SK-N-SH treated with all-trans-retinoic acid at 6 μM for 48 hours (cell line): ENCODE measurements at regions not wholly inside any gene's neighbourhood (a gene's known extent, or its start where the extent isn't known, plus 50 kb on each side); places are given as distances from the start of the nearest gene placed in this dataset.

Experiments
- ATAC-seq: fragments of 200-7000 bp; cut with Tn5 transposase; 3 replicates; pipeline ENCODE4 v1.9.1; 2020; ENCODE audit warnings: mild to moderate bottlenecking, moderate library complexity
- ARNTL ChIP-seq: fragments of 450-650 bp; formaldehyde crosslinking; IDR thresholded peaks from 2 replicates; pipeline ENCODE4 v1.5.0; 2020; ENCODE audit warnings: low read depth, mild to moderate bottlenecking, moderate library complexity, borderline replicate concordance
- BACH2 ChIP-seq: fragments of 250-450 bp; sonication (Bioruptor Pico); IDR thresholded peaks from 2 replicates; pipeline ENCODE4 v1.9.0; 2021; ENCODE audit warnings: mild to moderate bottlenecking, borderline replicate concordance
- CSDC2 ChIP-seq: fragments of 250-450 bp; sonication (Bioruptor Pico); IDR thresholded peaks from 2 replicates; pipeline ENCODE4 v1.5.0; 2020; ENCODE audit warnings: mild to moderate bottlenecking, moderate library complexity
- ESRRG ChIP-seq: fragments of 250-450 bp; sonication (Bioruptor Pico); IDR thresholded peaks from 2 replicates; pipeline ENCODE4 v1.6.1; 2021; ENCODE audit warnings: mild to moderate bottlenecking
- GLIS3 ChIP-seq: fragments of 250-450 bp; sonication (Bioruptor Pico); IDR thresholded peaks from 2 replicates; pipeline ENCODE4 v1.5.0; 2020; ENCODE audit warnings: mild to moderate bottlenecking, moderate library complexity
- ISL1 ChIP-seq: fragments of 250-450 bp; sonication (Bioruptor Pico); IDR thresholded peaks from 2 replicates; pipeline ENCODE4 v2.1.2; 2022; ENCODE audit warnings: mild to moderate bottlenecking, moderate library complexity
- OSR1 ChIP-seq: fragments of 250-450 bp; sonication (Bioruptor Pico); IDR thresholded peaks from 2 replicates; pipeline ENCODE4 v1.8.0; 2022; ENCODE audit warnings: moderate library complexity, mild to moderate bottlenecking, inconsistent platforms
- PPARA ChIP-seq: fragments of 250-450 bp; sonication (Bioruptor Pico); IDR thresholded peaks from 2 replicates; pipeline ENCODE4 v1.5.0; 2020; ENCODE audit warnings: mild to moderate bottlenecking, borderline replicate concordance
- RARB ChIP-seq: fragments of 250-450 bp; sonication (Bioruptor Pico); IDR thresholded peaks from 2 replicates; pipeline ENCODE4 v1.8.0; 2021; ENCODE audit warnings: mild to moderate bottlenecking, moderate library complexity
- SNAI2 ChIP-seq: fragments of 250-450 bp; sonication (Bioruptor Pico); IDR thresholded peaks from 2 replicates; pipeline ENCODE4 v1.5.0; 2020; ENCODE audit warnings: mild to moderate bottlenecking, moderate library complexity
- TCF4 ChIP-seq: fragments of 250-450 bp; sonication (Bioruptor Pico); IDR thresholded peaks from 2 replicates; pipeline ENCODE4 v1.8.0; 2021; ENCODE audit warnings: mild to moderate bottlenecking, moderate library complexity, borderline replicate concordance
- TOX ChIP-seq: fragments of 250-450 bp; sonication (Bioruptor Pico); IDR thresholded peaks from 2 replicates; pipeline ENCODE4 v1.8.0; 2021; ENCODE audit warnings: mild to moderate bottlenecking, moderate library complexity, borderline replicate concordance
- ZC3H10 ChIP-seq: fragments of 250-450 bp; sonication (Bioruptor Pico); IDR thresholded peaks from 2 replicates; pipeline ENCODE4 v1.5.1; 2021; ENCODE audit warnings: mild to moderate bottlenecking, moderate library complexity
- ZFP3 ChIP-seq: fragments of 250-450 bp; sonication (Bioruptor Pico); IDR thresholded peaks from 2 replicates; pipeline ENCODE4 v1.5.0; 2020; ENCODE audit warnings: mild to moderate bottlenecking, moderate library complexity
- ZFP30 ChIP-seq: fragments of 450-650 bp; formaldehyde crosslinking; IDR thresholded peaks from 2 replicates; pipeline ENCODE4 v1.5.0; 2022; ENCODE audit warnings: mild to moderate bottlenecking, moderate library complexity
- ZNF565 ChIP-seq: fragments of 450-650 bp; formaldehyde crosslinking; conservative IDR thresholded peaks from 2 replicates; pipeline ENCODE4 v1.5.0; 2020; ENCODE audit warnings: low read depth, mild to moderate bottlenecking, moderate library complexity
- ZNF70 ChIP-seq: fragments of 450-650 bp; formaldehyde crosslinking; IDR thresholded peaks from 2 replicates; pipeline ENCODE4 v1.5.0; 2020; ENCODE audit warnings: mild to moderate bottlenecking, moderate library complexity
- ZNF8 ChIP-seq: fragments of 450-650 bp; formaldehyde crosslinking; IDR thresholded peaks from 2 replicates; pipeline ENCODE4 v1.5.0; 2020; ENCODE audit warnings: mild to moderate bottlenecking, moderate library complexity
- TF ChIP-seq, protein P1 (sequence below): fragments of 250-450 bp; sonication (Bioruptor Pico); IDR thresholded peaks from 2 replicates; pipeline ENCODE4 v1.5.0; 2020; ENCODE audit warnings: mild to moderate bottlenecking, moderate library complexity
- TF ChIP-seq, protein P2 (sequence below): fragments of 250-450 bp; sonication (Bioruptor Pico); IDR thresholded peaks from 2 replicates; pipeline ENCODE4 v1.8.0; 2021; ENCODE audit warnings: low read depth, mild to moderate bottlenecking, moderate library complexity, borderline replicate concordance
- TF ChIP-seq, protein P3 (sequence below): fragments of 250-450 bp; sonication (Bioruptor Pico); IDR thresholded peaks from 2 replicates; pipeline ENCODE4 v1.5.1; 2020; ENCODE audit warnings: low read depth, mild to moderate bottlenecking, moderate library complexity
- TF ChIP-seq, protein P4 (sequence below): fragments of 250-450 bp; sonication (Bioruptor Pico); IDR thresholded peaks from 2 replicates; pipeline ENCODE4 v1.8.0; 2020; ENCODE audit warnings: mild to moderate bottlenecking, moderate library complexity, borderline replicate concordance

DNA sequence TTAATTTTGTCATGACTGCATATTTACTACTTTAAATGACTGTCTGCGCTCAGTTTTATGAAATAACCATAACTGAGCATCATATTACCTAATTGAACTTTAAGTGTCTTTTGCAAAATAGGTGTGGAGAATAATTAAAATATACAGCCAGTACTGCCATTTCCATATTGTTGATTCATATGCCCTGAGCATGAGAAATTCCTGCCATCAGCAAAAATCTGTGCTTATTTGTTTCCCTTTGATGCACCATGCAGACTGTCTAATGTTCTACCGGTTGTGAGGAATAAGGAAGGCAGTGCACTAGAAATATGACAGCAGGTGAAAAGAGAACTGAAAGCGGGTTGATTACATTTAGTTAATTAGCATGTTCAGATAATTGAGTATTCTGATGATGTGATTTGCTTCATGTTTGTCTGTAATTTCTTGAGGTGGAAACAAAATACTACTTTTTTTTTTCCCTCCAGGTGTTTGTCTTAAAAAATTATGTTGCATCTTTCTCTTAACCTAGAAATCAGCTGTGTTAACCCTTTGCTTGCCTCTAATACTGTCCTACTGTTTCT, 229.4 kb upstream of the AZI2 start:
- no peak for TF ChIP-seq ZNF70
- no peak for TF ChIP-seq OSR1 (CRISPR knock-in tag)
- TF ChIP-seq SNAI2, result no peak
- no peak for TF ChIP-seq ZC3H10 (CRISPR knock-in tag)
- TF ChIP-seq ZNF8 (CRISPR knock-in tag), result no peak
- no peak for TF ChIP-seq ARNTL (CRISPR knock-in tag)
- no peak for TF ChIP-seq CSDC2 (CRISPR knock-in tag)
- TF ChIP-seq BACH2 (CRISPR knock-in tag), result no peak
- TF ChIP-seq ZNF565, result no peak
- no peak for TF ChIP-seq ISL1 (CRISPR knock-in tag)
- TF ChIP-seq RARB (CRISPR knock-in tag), result no peak
- TF ChIP-seq ZFP3 (CRISPR knock-in tag), result no peak

DNA sequence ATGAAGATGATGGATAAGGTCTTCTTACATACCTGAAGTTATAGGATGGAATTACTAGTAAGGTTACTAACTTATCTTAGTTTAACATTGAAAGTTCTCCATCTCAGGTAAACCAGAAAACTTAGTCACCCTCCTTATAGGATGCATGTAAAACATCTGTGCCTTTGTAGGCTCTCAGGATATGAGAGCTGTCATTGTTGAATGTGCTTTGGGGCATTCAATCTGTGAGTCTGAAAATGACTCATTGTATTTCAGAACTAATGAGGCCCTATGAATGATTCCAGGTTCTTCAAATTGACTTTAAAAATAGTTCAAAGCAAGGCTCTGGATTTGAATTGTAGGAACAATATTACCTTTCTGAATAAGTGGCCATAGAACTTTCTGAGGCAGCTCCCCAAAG, 237.7 kb upstream of the AZI2 start:
- no peak for TF ChIP-seq ARNTL (CRISPR knock-in tag)
- TF ChIP-seq ZNF8 (CRISPR knock-in tag), result no peak
- TF ChIP-seq OSR1 (CRISPR knock-in tag), result no peak
- TF ChIP-seq, protein P1, sequence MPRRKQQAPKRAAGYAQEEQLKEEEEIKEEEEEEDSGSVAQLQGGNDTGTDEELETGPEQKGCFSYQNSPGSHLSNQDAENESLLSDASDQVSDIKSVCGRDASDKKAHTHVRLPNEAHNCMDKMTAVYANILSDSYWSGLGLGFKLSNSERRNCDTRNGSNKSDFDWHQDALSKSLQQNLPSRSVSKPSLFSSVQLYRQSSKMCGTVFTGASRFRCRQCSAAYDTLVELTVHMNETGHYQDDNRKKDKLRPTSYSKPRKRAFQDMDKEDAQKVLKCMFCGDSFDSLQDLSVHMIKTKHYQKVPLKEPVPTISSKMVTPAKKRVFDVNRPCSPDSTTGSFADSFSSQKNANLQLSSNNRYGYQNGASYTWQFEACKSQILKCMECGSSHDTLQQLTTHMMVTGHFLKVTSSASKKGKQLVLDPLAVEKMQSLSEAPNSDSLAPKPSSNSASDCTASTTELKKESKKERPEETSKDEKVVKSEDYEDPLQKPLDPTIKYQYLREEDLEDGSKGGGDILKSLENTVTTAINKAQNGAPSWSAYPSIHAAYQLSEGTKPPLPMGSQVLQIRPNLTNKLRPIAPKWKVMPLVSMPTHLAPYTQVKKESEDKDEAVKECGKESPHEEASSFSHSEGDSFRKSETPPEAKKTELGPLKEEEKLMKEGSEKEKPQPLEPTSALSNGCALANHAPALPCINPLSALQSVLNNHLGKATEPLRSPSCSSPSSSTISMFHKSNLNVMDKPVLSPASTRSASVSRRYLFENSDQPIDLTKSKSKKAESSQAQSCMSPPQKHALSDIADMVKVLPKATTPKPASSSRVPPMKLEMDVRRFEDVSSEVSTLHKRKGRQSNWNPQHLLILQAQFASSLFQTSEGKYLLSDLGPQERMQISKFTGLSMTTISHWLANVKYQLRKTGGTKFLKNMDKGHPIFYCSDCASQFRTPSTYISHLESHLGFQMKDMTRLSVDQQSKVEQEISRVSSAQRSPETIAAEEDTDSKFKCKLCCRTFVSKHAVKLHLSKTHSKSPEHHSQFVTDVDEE (CRISPR knock-in tag), result no peak
- no peak for TF ChIP-seq ZNF70
- no peak for TF ChIP-seq BACH2 (CRISPR knock-in tag)
- no peak for TF ChIP-seq CSDC2 (CRISPR knock-in tag)
- TF ChIP-seq ZFP30, result no peak
- TF ChIP-seq ESRRG (CRISPR knock-in tag), result no peak
- TF ChIP-seq PPARA (CRISPR knock-in tag), result no peak
- TF ChIP-seq, protein P2, sequence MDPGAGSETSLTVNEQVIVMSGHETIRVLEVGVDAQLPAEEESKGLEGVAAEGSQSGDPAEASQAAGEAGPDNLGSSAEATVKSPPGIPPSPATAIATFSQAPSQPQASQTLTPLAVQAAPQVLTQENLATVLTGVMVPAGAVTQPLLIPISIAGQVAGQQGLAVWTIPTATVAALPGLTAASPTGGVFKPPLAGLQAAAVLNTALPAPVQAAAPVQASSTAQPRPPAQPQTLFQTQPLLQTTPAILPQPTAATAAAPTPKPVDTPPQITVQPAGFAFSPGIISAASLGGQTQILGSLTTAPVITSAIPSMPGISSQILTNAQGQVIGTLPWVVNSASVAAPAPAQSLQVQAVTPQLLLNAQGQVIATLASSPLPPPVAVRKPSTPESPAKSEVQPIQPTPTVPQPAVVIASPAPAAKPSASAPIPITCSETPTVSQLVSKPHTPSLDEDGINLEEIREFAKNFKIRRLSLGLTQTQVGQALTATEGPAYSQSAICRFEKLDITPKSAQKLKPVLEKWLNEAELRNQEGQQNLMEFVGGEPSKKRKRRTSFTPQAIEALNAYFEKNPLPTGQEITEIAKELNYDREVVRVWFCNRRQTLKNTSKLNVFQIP (CRISPR knock-in tag), result no peak
- TF ChIP-seq, protein P3, sequence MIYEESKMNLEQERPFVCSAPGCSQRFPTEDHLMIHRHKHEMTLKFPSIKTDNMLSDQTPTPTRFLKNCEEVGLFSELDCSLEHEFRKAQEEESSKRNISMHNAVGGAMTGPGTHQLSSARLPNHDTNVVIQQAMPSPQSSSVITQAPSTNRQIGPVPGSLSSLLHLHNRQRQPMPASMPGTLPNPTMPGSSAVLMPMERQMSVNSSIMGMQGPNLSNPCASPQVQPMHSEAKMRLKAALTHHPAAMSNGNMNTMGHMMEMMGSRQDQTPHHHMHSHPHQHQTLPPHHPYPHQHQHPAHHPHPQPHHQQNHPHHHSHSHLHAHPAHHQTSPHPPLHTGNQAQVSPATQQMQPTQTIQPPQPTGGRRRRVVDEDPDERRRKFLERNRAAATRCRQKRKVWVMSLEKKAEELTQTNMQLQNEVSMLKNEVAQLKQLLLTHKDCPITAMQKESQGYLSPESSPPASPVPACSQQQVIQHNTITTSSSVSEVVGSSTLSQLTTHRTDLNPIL (CRISPR knock-in tag), result no peak
- no peak for TF ChIP-seq RARB (CRISPR knock-in tag)
- TF ChIP-seq, all 23 proteins: peak for 0
- ATAC-seq, result no peak

More for the DNA sequence above, 229.4 kb upstream of the AZI2 start:
- ATAC-seq, result no peak

DNA sequence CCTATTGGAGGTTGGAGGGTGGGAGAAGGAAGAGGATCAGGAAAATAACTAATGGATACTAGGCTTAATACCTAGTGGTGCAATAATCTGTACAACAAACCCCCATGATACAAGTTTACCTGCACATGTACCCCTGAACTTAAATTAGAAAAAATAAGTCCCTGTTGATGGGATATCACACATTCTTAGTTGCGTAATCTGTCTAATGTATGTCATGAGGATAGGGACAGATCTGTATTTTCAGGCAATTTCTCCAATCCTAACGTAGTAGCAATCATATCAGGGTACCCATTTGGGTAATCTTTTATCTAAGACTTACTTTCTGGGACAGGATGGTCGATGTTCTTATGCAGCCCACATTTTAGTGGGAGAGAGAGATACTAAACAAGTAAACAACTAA, 239.1 kb upstream of the AZI2 start:
- no peak for ATAC-seq
- TF ChIP-seq ISL1 (CRISPR knock-in tag) (no peak), GLIS3 (no peak), ZFP3 (CRISPR knock-in tag) (no peak), CSDC2 (CRISPR knock-in tag) (no peak), BACH2 (CRISPR knock-in tag) (no peak), TCF4 (CRISPR knock-in tag) (no peak), ZNF8 (CRISPR knock-in tag) (no peak), RARB (CRISPR knock-in tag) (no peak), ZNF70 (no peak), TOX (no peak), ZNF565 (no peak), SNAI2 (no peak)
- TF ChIP-seq, protein P2 (CRISPR knock-in tag), result no peak
- TF ChIP-seq, protein P1 (CRISPR knock-in tag), result no peak
- TF ChIP-seq, protein P4, sequence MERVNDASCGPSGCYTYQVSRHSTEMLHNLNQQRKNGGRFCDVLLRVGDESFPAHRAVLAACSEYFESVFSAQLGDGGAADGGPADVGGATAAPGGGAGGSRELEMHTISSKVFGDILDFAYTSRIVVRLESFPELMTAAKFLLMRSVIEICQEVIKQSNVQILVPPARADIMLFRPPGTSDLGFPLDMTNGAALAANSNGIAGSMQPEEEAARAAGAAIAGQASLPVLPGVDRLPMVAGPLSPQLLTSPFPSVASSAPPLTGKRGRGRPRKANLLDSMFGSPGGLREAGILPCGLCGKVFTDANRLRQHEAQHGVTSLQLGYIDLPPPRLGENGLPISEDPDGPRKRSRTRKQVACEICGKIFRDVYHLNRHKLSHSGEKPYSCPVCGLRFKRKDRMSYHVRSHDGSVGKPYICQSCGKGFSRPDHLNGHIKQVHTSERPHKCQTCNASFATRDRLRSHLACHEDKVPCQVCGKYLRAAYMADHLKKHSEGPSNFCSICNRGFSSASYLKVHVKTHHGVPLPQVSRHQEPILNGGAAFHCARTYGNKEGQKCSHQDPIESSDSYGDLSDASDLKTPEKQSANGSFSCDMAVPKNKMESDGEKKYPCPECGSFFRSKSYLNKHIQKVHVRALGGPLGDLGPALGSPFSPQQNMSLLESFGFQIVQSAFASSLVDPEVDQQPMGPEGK (CRISPR knock-in tag), result no peak
